GM19240 (cell line): ENCODE measurements at regions not wholly inside any gene's neighbourhood (a gene's known extent, or its start where the extent isn't known, plus 50 kb on each side); places are given as distances from the start of the nearest gene placed in this dataset.

Experiments
- DNase-seq: peaks from one replicate; pipeline ENCODE4 v3.0.0; 2011; ENCODE audit warnings: low spot score; ENCODE audit not compliant: insufficient read length

GRCh38 chr17:77439189-77440018 lies 298.6 kb downstream of the SEC14L1 start:
- DNase-seq: no peak

GRCh38 chr17:77440560-77440981 lies 299.8 kb downstream of the SEC14L1 start:
- DNase-seq: no peak

- peak; percentile 73 for DNase-seq
Observed at GRCh38 chr17:77441130-77441920, 300.6 kb downstream of the SEC14L1 start.

- no peak for DNase-seq
Observed at GRCh38 chr17:77441940-77442339, 301.2 kb downstream of the SEC14L1 start.

- no peak for DNase-seq
Observed at GRCh38 chr17:77442976-77443747, 302.4 kb downstream of the SEC14L1 start.

GRCh38 chr17:77443748-77444260 lies 303.0 kb downstream of the SEC14L1 start:
- DNase-seq: no peak

- DNase-seq: no peak
Observed at GRCh38 chr17:77444628-77444983, 303.8 kb downstream of the SEC14L1 start.

- DNase-seq: peak; percentile 59
Observed at GRCh38 chr17:77444984-77445759, 304.4 kb downstream of the SEC14L1 start.

GRCh38 chr17:77445760-77446532 lies 305.2 kb downstream of the SEC14L1 start:
- no peak for DNase-seq

GRCh38 chr17:77446940-77447634 lies 306.3 kb downstream of the SEC14L1 start:
- no peak for DNase-seq

GRCh38 chr17:77449373-77449907 lies 308.7 kb downstream of the SEC14L1 start:
- DNase-seq: no peak

GRCh38 chr17:77449908-77450741 lies 309.4 kb downstream of the SEC14L1 start:
- DNase-seq: no peak

GRCh38 chr17:77450742-77451244 lies 310.0 kb downstream of the SEC14L1 start:
- no peak for DNase-seq

- DNase-seq: no peak
Observed at GRCh38 chr17:77451245-77451893, 310.6 kb downstream of the SEC14L1 start.

- DNase-seq: no peak
Observed at GRCh38 chr17:77451894-77452852, 311.4 kb downstream of the SEC14L1 start.

- DNase-seq: no peak
Observed at GRCh38 chr17:77453613-77454241, 313.0 kb downstream of the SEC14L1 start.
